Bronchial epithelial cell (primary cell): ENCODE measurements at regions not wholly inside any gene's neighbourhood (a gene's known extent, or its start where the extent isn't known, plus 50 kb on each side); places are given as distances from the start of the nearest gene placed in this dataset.
A peak's percentile ranks its signal among the peaks of the same experiment; 100 is the strongest.

Experiments
- DNase-seq: peaks from one replicate; pipeline ENCODE4 v3.0.0-alpha.2; 2010; ENCODE audit warnings: low read depth
- FAIRE-seq: peaks from 2 replicates; lab custom pipeline; 2011; peaks lifted over from hg19 to GRCh38; lab: Jason Lieb, UNC
- H3K27me3 ChIP-seq: 2 replicates; pipeline ENCODE4 v1.5.1; 2011; ENCODE audit warnings: low read length; ENCODE audit not compliant: control insufficient read depth, insufficient read depth
- H3K36me3 ChIP-seq: 2 replicates; pipeline ENCODE4 v1.5.1; 2011; ENCODE audit warnings: low read length; ENCODE audit not compliant: control insufficient read depth, insufficient read depth
- H3K4me3 ChIP-seq: 2 replicates; pipeline ENCODE4 v1.5.1; 2011; ENCODE audit warnings: mild to moderate bottlenecking, low read depth, low read length, control low read depth
- TF ChIP-seq, protein P1 (sequence below): IDR thresholded peaks from 2 replicates; pipeline ENCODE4 v1.5.1; 2011; ENCODE audit warnings: mild to moderate bottlenecking, moderate library complexity, low read length, control low read depth, inconsistent platforms; ENCODE audit not compliant: insufficient read depth, severe bottlenecking

DNA sequence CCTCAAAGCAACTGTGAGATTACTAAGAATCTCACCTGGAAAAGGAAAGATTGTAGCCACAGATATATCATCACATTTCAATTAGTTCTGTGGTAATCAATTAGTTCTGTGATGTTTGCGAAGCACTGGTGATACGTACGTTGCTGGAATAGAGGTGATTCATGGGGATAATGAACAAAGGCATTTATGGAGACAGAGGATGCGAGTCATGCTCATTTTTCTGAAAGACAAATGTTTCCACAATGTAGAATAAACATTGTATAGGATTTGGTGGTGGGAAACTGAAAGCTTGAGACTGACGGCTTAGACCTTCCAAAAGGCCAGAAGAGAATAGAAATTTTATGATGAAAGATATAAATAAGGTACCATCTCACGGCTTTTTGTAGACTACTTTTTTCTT is 507.3 kb upstream of the TYRP1 start:
- TF ChIP-seq, protein P1, sequence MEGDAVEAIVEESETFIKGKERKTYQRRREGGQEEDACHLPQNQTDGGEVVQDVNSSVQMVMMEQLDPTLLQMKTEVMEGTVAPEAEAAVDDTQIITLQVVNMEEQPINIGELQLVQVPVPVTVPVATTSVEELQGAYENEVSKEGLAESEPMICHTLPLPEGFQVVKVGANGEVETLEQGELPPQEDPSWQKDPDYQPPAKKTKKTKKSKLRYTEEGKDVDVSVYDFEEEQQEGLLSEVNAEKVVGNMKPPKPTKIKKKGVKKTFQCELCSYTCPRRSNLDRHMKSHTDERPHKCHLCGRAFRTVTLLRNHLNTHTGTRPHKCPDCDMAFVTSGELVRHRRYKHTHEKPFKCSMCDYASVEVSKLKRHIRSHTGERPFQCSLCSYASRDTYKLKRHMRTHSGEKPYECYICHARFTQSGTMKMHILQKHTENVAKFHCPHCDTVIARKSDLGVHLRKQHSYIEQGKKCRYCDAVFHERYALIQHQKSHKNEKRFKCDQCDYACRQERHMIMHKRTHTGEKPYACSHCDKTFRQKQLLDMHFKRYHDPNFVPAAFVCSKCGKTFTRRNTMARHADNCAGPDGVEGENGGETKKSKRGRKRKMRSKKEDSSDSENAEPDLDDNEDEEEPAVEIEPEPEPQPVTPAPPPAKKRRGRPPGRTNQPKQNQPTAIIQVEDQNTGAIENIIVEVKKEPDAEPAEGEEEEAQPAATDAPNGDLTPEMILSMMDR: no peak
- no peaks in the 10 kb centered on the region for H3K36me3 ChIP-seq
- FAIRE-seq (no peak), DNase-seq (peak; percentile 52)
- no peak overlapping the region for H3K4me3 ChIP-seq
- no peaks in the 10 kb centered on the region for H3K27me3 ChIP-seq

DNA sequence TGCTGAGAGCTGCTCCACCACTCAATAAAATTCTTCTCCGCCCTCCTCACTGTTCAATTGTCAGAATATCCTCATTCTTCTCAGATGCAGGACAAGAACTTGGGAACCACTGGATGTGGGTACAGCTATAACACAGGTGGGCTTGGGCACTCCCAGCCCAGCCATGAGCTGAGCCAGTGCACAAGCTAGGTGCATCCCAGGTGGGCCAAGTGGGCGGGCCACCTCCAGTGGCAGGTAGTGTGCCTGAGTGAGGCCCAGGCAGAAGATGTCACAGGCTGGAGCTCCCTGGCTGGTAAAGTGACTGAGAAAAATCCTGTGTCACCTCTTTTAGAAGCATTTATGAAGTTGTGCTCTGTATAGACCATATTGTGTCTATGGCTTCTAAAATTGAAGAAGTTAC is 501.6 kb upstream of the TYRP1 start:
- H3K36me3 ChIP-seq: no peaks in the 10 kb centered on the region
- FAIRE-seq (no peak), DNase-seq (no peak)
- no peak overlapping the region for H3K4me3 ChIP-seq
- TF ChIP-seq, protein P1: no peak
- no peaks in the 10 kb centered on the region for H3K27me3 ChIP-seq

DNA sequence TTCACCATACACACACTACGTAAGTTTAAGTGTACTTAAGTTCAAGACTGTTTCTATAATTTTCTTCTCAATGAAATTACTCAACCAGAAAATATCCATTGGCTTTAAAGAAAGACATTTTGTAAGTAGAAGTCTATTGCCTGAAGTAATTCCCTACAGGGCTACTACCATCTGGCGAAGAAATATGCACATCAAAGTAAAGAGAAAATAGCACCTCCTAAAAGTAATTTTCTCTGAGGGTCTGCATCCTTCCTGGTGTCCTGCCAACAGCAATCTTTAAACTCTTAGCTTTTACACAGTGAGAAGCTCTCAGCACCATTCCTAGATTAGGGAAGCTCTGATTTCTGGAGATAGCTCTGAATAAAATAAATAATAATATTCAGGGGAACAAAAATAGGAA is 498.5 kb upstream of the TYRP1 start:
- FAIRE-seq (no peak), DNase-seq (no peak)
- TF ChIP-seq, protein P1: no peak
- Histone ChIP-seq H3K4me3 (no peak overlapping the region), H3K36me3 (no peaks in the 10 kb centered on the region), H3K27me3 (no peaks in the 10 kb centered on the region)

DNA sequence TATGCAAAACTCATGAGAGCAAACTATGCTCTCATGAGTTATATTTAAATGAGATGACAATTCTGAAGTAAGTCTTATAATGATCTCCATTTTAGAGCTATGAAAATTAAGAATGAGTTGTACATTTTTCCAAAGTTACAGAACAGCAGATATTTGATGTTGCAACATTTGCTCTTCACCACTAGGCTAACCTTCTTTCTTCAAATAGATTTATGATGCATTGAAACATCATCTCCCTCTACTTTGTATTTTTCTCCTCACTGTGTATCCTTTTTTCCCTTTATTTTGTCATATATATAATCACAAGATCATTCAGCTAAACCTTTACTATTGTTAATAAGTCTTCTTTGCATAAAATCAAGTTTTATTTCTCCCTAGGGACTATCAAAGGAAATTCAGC is 497.7 kb upstream of the TYRP1 start:
- TF ChIP-seq, protein P1: no peak
- H3K27me3 ChIP-seq: no peaks in the 10 kb centered on the region
- H3K4me3 ChIP-seq: no peak overlapping the region
- DNase-seq (no peak), FAIRE-seq (no peak)
- no peaks in the 10 kb centered on the region for H3K36me3 ChIP-seq

DNA sequence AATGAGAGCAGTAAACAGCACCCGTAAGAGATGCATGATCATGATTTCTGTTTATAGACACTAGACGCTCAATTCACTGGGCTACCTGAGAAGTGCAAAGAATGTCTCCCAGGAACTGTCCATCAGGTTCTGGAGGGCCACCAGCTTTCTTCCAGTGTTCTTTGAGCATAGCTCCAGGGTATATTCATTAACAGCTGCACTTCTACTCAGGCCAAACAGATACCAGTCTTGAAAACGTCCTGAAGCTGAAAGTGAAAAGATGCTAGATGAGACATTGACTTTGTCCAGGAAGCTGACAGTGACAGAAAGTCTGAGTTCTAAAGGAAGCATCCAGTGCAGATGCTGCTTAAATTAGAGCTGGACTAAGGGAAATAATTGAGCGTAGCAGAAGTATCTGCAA is 488.7 kb upstream of the TYRP1 start:
- Histone ChIP-seq H3K27me3 (no peaks in the 10 kb centered on the region), H3K36me3 (no peaks in the 10 kb centered on the region), H3K4me3 (no peak overlapping the region)
- DNase-seq: no peak
- TF ChIP-seq, protein P1: no peak
- no peak for FAIRE-seq

DNA sequence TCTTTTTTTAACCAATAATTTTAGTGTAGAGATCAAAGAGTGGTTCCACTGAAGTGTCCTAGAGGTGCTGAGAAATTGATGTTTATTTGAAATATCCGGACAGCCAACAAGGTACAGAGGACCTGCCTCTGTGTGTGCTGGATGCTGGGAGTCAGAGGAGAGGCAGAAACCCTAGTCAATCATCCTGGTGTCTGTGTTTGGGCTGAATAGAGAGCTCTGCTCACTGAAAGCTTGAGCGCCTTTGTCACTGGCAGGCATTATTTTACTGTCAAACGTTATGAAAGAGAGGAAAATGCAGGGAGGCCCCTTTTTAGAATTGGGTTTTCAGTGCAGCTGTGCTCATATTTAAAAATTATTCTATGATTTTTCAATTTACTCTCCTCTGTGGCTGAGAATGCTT is 480.3 kb upstream of the TYRP1 start:
- Histone ChIP-seq H3K4me3 (no peak overlapping the region), H3K36me3 (no peaks in the 10 kb centered on the region), H3K27me3 (no peaks in the 10 kb centered on the region)
- FAIRE-seq (no peak), DNase-seq (no peak)
- TF ChIP-seq, protein P1: no peak
